Esophagus muscularis mucosa (tissue), 4 donors: ENCODE measurements at regions not wholly inside any gene's neighbourhood (a gene's known extent, or its start where the extent isn't known, plus 50 kb on each side); places are given as distances from the start of the nearest gene placed in this dataset.
"Not testable (repeated sequence)": the region's sequence is repeated elsewhere in the genome, so short reads cannot be mapped to it uniquely, and the experiment has no call there.

Experiments used
- CTCF ChIP-seq, 3 experiments: fragments of 200-600 bp in 2 of 3; fragments of 450-650 bp in 1 of 3; sonication (generic) in 2 of 3; IDR thresholded peaks; one replicate each; pipeline ENCODE4 v1.5.1; 2017 to 2019; ENCODE audit warnings: antibody characterized with exemption in 3 of 3, mild to moderate bottlenecking in 2 of 3, moderate library complexity in 1 of 3
- EP300 ChIP-seq: sonication (generic); formaldehyde crosslinking; IDR thresholded peaks from one replicate; pipeline ENCODE4 v1.6.1; 2017; ENCODE audit warnings: antibody characterized with exemption
- POLR2A ChIP-seq: fragments of 450-650 bp; IDR thresholded peaks from one replicate; pipeline ENCODE4 v1.6.1; 2017; ENCODE audit warnings: antibody characterized with exemption, moderate library complexity, mild to moderate bottlenecking, low read depth
- POLR2AphosphoS5 ChIP-seq, 2 donors: sonication (generic); formaldehyde crosslinking; IDR thresholded peaks; one replicate each; pipeline ENCODE4 v1.6.1; 2017; ENCODE audit warnings: antibody characterized with exemption in 2 of 2

- TF ChIP-seq CTCF (IDR thresholded peaks at IDR 0.05); POLR2AphosphoS5 (IDR thresholded peaks at IDR 0.05); POLR2A; EP300: not testable (repeated sequence)
Measured at GRCh38 chr4:55696424-55696823, 60.3 kb upstream of the NMU start.
